ENCODE measurements at regions not wholly inside any gene's neighbourhood (a gene's known extent, or its start where the extent isn't known, plus 50 kb on each side); places are given as distances from the start of the nearest gene placed in this dataset.

- no peak for TF ChIP-seq CTCF (conservative IDR thresholded peaks at IDR 0.05)
- no peak for TF ChIP-seq ZFX (IDR thresholded peaks at IDR 0.05)
Measured at GRCh38 chr9:95796029-95796428, 79.5 kb upstream of the ERCC6L2 start.

Data from C4-2B (cell line).